Tibial artery (tissue), 4 donors: ENCODE measurements at regions not wholly inside any gene's neighbourhood (a gene's known extent, or its start where the extent isn't known, plus 50 kb on each side); places are given as distances from the start of the nearest gene placed in this dataset.

Experiments used
- DNase-seq, 2 donors: peaks; one replicate each; pipeline ENCODE4 v3.0.0-alpha.2; 2019
- H3K27ac ChIP-seq, 2 donors: fragments of 200-600 bp; sonication (generic) in 1 of 2; 1 replicate in 1 of 2; 2 replicates in 1 of 2; pipeline ENCODE4 v1.5.1; 2018 to 2019; ENCODE audit warnings: mild to moderate bottlenecking in 1 of 2
- H3K27me3 ChIP-seq, 2 donors: fragments of 200-600 bp; sonication (generic) in 1 of 2; one replicate each; pipeline versions ENCODE4 v1.5.1 to v1.6.0; 2016 to 2019
- H3K36me3 ChIP-seq, 3 donors: fragments of 200-600 bp; sonication (generic) in 2 of 3; one replicate each; pipeline ENCODE4 v1.5.1; 2016 to 2019; ENCODE audit warnings: mild to moderate bottlenecking in 2 of 3
- H3K4me1 ChIP-seq, 4 donors: fragments of 200-600 bp; sonication (generic) in 2 of 4; 1 replicate in 3 of 4; 2 replicates in 1 of 4; pipeline ENCODE4 v1.5.1; 2016 to 2019
- H3K4me3 ChIP-seq, 2 donors: fragments of 200-600 bp; sonication (generic) in 1 of 2; 1 replicate in 1 of 2; 2 replicates in 1 of 2; pipeline ENCODE4 v1.5.1; 2018 to 2019; ENCODE audit warnings: mild to moderate bottlenecking in 2 of 2
- H3K9me3 ChIP-seq, 3 donors: fragments of 200-600 bp; sonication (generic) in 1 of 3; one replicate each; pipeline ENCODE4 v1.5.1; 2016 to 2019
- CTCF ChIP-seq, 2 experiments: fragments of 200-600 bp in 1 of 2; fragments of 450-650 bp in 1 of 2; IDR thresholded peaks; one replicate each; pipeline ENCODE4 v1.5.1; 2017 to 2019; ENCODE audit warnings: antibody characterized with exemption in 2 of 2, mild to moderate bottlenecking in 1 of 2, moderate library complexity in 1 of 2
- intact Hi-C: fragments of 100-400 bp; cut with DNase I; formaldehyde crosslinking; loops from one replicate; pipeline ENCODE4 v1.15.0; 2023; ENCODE audit warnings: low total_unique reads

GRCh38 chr12:59077575-59078426 lies 157.5 kb upstream of the LRIG3 start:
- H3K36me3 ChIP-seq = no peaks in the 10 kb centered on the region
- peaks cover 0 to 6% (median 0%) of the 10 kb centered on the region in 4 donors for H3K4me1 ChIP-seq
- no peak overlapping the region for H3K4me3 ChIP-seq
- intact Hi-C loops = no loop called here
- no peak for DNase-seq
- H3K9me3 ChIP-seq = no peaks in the 10 kb centered on the region
- no peak for TF ChIP-seq CTCF (IDR thresholded peaks at IDR 0.05)
- no peaks in the 10 kb centered on the region for H3K27me3 ChIP-seq
- no peak overlapping the region for H3K27ac ChIP-seq

GRCh38 chr12:59077153-59077552 lies 156.8 kb upstream of the LRIG3 start:
- H3K27ac ChIP-seq = no peak overlapping the region
- H3K9me3 ChIP-seq = no peaks in the 10 kb centered on the region
- no peak for TF ChIP-seq CTCF (IDR thresholded peaks at IDR 0.05)
- intact Hi-C loops = no loop called here
- no peak for DNase-seq
- no peaks in the 10 kb centered on the region for H3K36me3 ChIP-seq
- no peaks in the 10 kb centered on the region for H3K27me3 ChIP-seq
- no peak overlapping the region for H3K4me3 ChIP-seq
- peaks cover 0 to 6% (median 0%) of the 10 kb centered on the region in 4 donors for H3K4me1 ChIP-seq

GRCh38 chr12:59076622-59077021 lies 156.3 kb upstream of the LRIG3 start:
- H3K4me1 ChIP-seq = peaks cover 0 to 6% (median 0%) of the 10 kb centered on the region in 4 donors
- H3K36me3 ChIP-seq = no peaks in the 10 kb centered on the region
- H3K27ac ChIP-seq = no peak overlapping the region
- DNase-seq = no peak
- intact Hi-C loops = no loop called here
- no peak for TF ChIP-seq CTCF (IDR thresholded peaks at IDR 0.05)
- H3K9me3 ChIP-seq = no peaks in the 10 kb centered on the region
- no peaks in the 10 kb centered on the region for H3K27me3 ChIP-seq
- no peak overlapping the region for H3K4me3 ChIP-seq

- Histone ChIP-seq H3K4me1 (peaks cover 0 to 6% (median 0%) of the 10 kb centered on the region in 4 donors), H3K4me3 (no peak overlapping the region), H3K36me3 (no peaks in the 10 kb centered on the region), H3K27ac (no peak overlapping the region), H3K9me3 (no peaks in the 10 kb centered on the region), H3K27me3 (no peaks in the 10 kb centered on the region)
- peak in 1 of 2 experiments; percentile 16 for TF ChIP-seq CTCF (IDR thresholded peaks at IDR 0.05)
- no peak for DNase-seq
- intact Hi-C loops = no loop called here
Measured at GRCh38 chr12:59075968-59076490, 155.7 kb upstream of the LRIG3 start.

- peaks cover 0 to 11% (median 0%) of the 10 kb centered on the region in 4 donors for H3K4me1 ChIP-seq
- H3K27me3 ChIP-seq = no peaks in the 10 kb centered on the region
- TF ChIP-seq CTCF (IDR thresholded peaks at IDR 0.05) = no peak
- H3K36me3 ChIP-seq = no peaks in the 10 kb centered on the region
- H3K27ac ChIP-seq = no peak overlapping the region
- no peak for DNase-seq
- intact Hi-C loops = no loop called here
- no peak overlapping the region for H3K4me3 ChIP-seq
- H3K9me3 ChIP-seq = no peaks in the 10 kb centered on the region
Measured at GRCh38 chr12:59075141-59075540, 154.8 kb upstream of the LRIG3 start.
